GM19239 (cell line): ENCODE measurements at regions not wholly inside any gene's neighbourhood (a gene's known extent, or its start where the extent isn't known, plus 50 kb on each side); places are given as distances from the start of the nearest gene placed in this dataset.

Experiments used
- DNase-seq: peaks from one replicate; pipeline ENCODE4 v3.0.0; 2011; ENCODE audit warnings: low spot score; ENCODE audit not compliant: insufficient read length
- FAIRE-seq: peaks from 2 replicates; lab custom pipeline; 2011; peaks lifted over from hg19 to GRCh38; lab: Jason Lieb, UNC

- DNase-seq = no peak
- no peak for FAIRE-seq
These were observed 107.9 kb upstream of the SPACA1 start for GRCh38 chr6:87939776-87940175.

DNA sequence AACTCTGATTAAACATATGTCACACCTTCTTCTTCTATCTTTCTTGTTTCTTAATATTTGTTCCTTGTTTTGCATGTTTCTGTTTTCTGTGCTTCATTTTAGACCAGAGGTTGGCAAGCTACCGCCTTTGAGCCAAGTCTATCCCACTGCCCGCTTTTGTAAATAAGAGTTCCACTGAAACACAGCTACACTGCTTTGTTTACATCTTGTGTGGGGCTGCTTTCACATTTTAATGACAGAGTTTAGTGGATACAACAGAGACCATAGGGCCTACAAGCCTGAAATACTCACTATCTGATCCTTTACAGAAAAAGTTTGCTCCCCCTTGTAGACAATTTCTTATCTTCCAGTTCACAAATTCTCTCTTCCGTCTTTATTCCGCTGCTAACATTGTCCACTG, 109.4 kb upstream of the SPACA1 start:
- no peak for FAIRE-seq
- no peak for DNase-seq

- no peak for FAIRE-seq
These were observed 111.6 kb upstream of the SPACA1 start for GRCh38 chr6:87936065-87936464.

DNA sequence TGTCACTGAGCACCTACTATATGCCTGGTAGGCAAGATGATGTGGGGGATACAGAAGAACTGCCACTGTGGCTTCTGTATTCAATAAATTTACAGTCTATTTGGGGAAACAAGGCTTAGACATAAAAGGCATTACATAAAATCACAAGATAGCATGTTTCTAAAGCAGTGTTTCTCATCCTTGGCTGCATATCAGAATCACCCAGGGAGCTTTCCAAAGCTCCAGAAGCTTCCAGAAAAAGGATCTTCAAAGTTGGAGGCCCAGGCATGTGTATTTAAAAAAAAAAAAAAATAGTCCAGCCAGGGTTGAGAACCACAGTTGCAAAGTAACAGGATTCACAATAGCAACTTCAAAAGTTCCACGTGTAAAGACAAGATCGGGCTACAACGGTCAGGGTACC, 112.4 kb upstream of the SPACA1 start:
- DNase-seq = no peak

More at GRCh38 chr6:87936065-87936464, 111.6 kb upstream of the SPACA1 start:
- DNase-seq = no peak

DNA sequence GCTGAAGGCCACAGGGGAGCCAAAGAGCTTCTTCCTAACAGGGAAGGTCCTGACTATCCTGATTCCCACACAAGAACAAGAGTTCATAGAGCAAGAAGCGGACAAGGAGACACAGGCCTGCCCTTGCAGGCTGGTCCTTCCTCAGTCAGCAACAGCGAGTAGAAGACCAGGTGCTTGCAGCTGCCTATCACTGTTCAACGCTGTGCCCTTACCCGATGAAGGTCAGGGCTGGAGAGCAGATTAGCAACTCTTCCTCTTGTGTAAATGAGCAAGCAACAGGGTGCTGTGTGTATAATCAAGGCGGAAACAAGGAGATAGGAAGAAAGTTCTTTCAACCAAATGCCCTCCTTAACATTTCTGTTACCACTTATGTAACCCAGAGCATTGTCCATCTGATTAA, 115.3 kb upstream of the SPACA1 start:
- DNase-seq (no peak), FAIRE-seq (peak; percentile 44)

More for the DNA sequence above, 112.4 kb upstream of the SPACA1 start:
- no peak for FAIRE-seq

DNA sequence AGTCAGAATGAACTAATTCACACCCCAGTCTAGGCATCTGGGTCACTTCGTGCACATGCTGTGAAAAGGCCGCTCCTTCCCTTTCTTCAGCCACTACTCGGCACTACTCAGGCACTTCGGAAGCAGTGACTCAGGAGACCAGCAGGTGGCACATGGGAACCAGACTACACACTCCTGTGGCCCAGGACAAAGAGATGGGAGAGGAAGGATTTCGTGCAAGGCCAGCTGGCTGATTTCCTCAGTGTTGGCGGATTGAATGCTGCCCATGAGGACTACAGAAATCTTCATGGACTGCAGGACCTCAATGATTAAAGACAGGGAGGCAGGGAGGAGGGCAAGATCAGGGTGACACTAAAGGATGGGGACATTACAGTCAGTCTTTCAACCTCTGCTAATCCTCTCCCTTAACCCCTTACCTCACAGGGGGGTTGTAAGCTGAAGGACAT, 117.8 kb upstream of the SPACA1 start:
- peak; percentile 67 for DNase-seq
- FAIRE-seq = peak; percentile 99

DNA sequence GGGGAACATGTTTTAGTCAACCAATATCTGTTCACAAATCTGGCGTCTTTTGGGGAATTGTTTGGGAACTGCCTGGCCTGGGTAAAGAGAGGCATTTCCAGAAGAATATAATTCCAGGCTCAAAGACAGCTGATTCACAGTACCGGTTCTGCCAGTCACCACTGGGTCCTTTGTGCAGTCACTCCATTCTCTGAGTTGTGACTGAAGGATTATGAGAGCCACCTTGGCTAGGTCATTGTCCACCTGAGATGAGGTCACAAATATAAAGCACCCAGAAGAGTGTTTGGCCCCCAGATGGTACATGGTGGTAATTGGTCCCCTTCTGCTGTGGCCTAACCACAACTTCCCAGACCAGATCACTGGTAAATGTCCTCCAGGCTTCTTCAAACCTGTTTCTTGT, 121.0 kb upstream of the SPACA1 start:
- FAIRE-seq = peak; percentile 31
- DNase-seq = no peak

- DNase-seq = no peak
- FAIRE-seq = peak; percentile 11
These were observed 121.6 kb upstream of the SPACA1 start for GRCh38 chr6:87926072-87926471.

- DNase-seq (peak; percentile 38), FAIRE-seq (peak; percentile 99)
These were observed 122.1 kb upstream of the SPACA1 start for GRCh38 chr6:87925373-87926060.

DNA sequence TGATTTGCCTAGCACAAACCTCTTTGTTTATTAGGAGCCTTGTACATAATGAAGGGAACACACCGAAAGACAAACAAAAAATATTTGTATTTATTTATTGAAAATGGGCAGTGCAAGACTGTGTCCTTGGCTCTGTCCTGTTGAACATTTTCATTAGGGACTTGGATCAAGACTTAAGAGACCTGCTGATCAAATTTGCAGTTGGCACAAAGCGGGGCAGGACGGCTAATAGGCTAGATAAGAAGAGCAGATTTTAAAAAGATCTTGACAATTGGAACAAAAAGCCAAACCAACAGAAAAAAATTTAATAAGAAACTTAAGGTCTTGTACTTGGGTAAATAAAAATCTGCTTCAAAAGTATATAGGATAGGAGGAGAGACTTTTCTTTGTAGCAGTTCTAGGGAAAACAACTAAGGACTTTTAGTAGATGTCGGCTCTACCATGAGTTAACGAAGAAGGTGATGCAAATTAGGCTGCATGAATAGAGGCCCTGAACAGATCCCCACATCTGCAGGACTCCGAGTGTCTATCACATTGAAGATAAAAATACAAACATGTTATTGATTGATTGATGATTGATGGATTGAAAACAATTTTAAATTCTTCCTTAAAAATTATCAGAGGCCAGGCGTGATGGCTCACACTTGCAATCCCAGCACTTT, 124.1 kb upstream of the SPACA1 start:
- DNase-seq (no peak), FAIRE-seq (peak; percentile 76)

GRCh38 chr6:87922947-87923330, 124.7 kb upstream of the SPACA1 start:
- peak; percentile 21 for DNase-seq
- FAIRE-seq = peak; percentile 100

DNA sequence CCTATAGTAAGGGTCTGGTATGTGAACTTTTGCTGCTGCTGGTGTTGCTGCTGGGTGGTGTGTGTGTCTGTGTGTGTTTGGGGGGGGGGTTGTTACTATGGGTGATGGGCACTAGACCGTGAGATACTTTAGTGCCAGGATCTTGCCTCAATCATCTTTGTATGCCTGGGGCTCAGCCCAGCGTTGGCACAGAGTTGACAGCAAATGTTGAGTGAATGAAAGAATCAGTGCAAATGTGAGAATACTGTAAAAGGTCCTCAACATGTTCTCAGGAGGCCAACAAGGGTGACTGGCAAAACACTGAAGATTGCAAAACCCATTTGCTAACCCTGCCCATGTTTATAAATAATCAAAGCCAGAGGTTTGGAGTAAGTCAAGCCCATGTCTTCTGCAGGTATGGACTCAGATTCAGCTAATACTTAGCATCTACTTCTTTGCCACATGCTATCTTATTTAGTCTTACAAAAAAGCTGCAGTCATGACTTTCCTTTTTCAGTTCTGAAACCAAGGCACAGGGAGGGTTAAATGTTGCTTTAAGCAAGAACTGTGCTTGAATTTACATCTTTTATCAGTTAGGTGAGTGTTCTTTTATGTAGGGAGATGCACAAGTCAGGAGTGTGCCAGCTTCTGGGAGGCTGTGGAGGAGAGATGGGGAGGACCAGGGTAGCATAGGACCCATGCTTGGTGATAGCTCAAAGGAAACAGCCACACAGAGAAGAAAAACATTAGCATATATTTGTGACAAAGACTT, 125.3 kb upstream of the SPACA1 start:
- DNase-seq (no peak), FAIRE-seq (no peak)

GRCh38 chr6:87921034-87921433, 126.6 kb upstream of the SPACA1 start:
- DNase-seq = no peak
- FAIRE-seq = no peak

GRCh38 chr6:87920245-87920644, 127.4 kb upstream of the SPACA1 start:
- FAIRE-seq (peak; percentile 11), DNase-seq (no peak)

DNA sequence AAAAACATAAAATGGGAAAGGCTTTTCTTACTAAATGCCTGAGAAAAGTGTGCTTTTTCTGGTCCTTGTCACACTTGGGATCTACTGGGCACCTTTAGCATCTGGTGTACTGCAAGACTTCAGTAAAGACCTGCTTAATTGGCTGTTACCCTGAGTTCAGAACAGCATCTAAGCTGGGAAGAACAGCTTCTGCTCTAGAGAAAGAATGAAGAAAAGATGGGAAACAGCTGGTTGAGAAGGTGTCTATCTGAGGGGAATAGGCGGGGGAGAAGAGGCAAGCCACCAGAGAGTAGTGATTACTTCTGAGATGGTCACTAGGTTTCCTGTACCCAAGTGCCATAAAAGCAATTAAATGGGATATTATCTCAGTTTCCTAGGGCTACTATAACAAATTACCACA, 128.2 kb upstream of the SPACA1 start:
- FAIRE-seq (peak; percentile 56), DNase-seq (no peak)

DNA sequence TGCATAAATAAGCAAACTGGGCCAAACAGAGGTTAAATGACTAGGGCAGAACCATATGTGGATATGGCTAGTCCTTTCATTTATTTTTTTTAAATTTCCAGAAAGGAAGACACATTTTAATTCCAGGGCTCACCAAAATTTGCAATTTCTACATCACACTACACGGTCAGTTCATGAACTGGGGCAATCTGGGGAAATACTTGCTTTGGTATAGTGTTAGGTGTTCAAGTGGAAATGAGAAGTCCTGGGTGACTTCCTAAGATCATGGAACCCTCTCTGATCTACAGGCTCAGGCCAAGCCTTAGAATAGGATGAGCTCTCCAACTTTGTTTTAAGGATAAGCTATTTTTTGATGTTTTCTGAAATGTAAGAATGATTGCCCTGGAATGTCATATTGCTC, 128.6 kb upstream of the SPACA1 start:
- FAIRE-seq (no peak), DNase-seq (no peak)

GRCh38 chr6:87918461-87918941, 129.1 kb upstream of the SPACA1 start:
- FAIRE-seq = peak; percentile 64
- DNase-seq = no peak

DNA sequence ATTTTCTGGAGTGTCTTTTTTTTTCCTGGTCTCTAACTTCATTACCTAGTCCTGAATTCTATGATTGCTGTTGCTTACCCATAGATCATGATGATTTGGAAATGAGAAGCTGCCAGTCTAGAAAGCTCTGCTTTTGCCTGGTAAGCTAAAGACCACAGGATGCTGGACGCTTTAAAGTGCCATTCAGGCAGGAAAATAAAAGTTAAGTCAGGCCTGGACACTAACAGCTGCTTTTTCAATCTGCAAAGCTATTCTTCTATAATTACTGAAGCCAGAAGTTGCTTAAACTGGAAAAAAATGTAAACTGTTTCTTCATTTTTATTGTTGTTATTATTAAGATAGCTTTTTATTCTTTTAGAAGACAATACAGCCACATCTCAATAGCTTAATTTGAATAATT, 129.8 kb upstream of the SPACA1 start:
- no peak for DNase-seq
- FAIRE-seq = no peak

DNA sequence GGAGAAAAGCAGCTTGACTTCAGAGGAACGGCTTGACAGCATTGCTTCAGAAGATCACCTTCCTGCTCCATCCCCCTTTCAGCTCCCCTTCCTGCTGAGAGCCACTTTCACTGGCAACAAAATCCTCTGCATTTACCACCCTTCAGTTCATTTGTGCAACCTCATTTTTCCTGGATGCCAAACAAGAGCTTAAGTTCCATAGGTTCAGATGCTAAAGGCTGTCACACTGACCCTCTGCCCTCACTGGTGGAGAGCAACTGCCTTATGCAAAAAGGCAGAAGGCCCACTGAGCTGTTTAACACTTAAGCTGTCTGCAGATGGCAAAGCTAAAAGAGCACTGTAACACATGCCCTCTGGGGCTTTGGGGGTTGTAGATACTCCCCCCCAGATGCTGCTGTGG, 131.2 kb upstream of the SPACA1 start:
- DNase-seq (no peak), FAIRE-seq (no peak)

DNA sequence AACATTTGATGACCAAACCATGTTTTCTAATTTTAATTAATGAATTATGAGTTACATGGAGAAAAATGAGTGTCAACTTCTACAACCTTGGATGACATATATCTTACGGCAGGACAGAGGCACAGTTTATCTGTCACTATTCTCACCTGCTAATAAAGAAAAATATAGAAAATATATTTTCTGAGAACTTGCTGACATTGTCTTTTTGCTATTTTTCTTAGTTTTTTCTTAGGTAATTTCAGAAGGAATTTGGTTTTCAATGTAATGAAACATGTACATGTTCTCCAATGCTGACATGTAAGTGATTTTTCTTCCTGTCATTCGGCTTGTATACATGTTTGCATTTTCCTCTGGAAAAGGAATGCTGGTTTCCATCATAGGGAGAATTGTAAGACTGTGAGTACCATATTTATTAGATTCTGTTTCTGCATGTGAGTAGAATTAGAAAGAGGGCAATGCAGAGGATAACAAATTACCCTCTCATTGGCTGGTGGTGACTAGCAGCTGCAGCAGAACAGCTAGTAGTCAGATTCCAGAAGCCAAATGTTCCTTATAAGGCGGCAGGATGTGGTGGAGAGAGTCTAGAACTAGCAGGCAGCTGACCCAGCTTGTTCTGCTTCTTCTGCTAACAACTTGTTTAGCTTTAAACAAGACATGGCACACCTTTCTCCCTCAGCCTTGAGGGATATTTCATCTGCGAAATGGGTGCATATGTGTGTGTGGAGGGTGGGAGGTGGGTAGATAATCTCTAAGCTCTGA, 132.8 kb upstream of the SPACA1 start:
- peak; percentile 63 for FAIRE-seq

More for the DNA sequence above, 132.8 kb upstream of the SPACA1 start:
- no peak for DNase-seq
